Vagina (tissue), 2 donors: ENCODE measurements at regions not wholly inside any gene's neighbourhood (a gene's known extent, or its start where the extent isn't known, plus 50 kb on each side); places are given as distances from the start of the nearest gene placed in this dataset.

Experiments
- DNase-seq, 2 donors: peaks; one replicate each; pipeline ENCODE4 v3.0.0-alpha.2; 2017; ENCODE audit errors: extremely low spot score in 2 of 2
- H3K27ac ChIP-seq: fragments of 200-600 bp; sonication (generic); one replicate; pipeline ENCODE4 v1.5.1; 2019
- H3K27me3 ChIP-seq: fragments of 200-600 bp; sonication (generic); one replicate; pipeline ENCODE4 v1.5.1; 2019
- H3K36me3 ChIP-seq, 2 donors: fragments of 200-600 bp; sonication (generic); one replicate each; pipeline ENCODE4 v1.5.1; 2017 to 2019
- H3K4me1 ChIP-seq: fragments of 200-600 bp; sonication (generic); one replicate; pipeline ENCODE4 v1.5.1; 2019
- H3K4me3 ChIP-seq, 2 donors: fragments of 200-600 bp; sonication (generic); 1 replicate in 1 of 2; 2 replicates in 1 of 2; pipeline ENCODE4 v1.5.1; 2016 to 2019
- H3K9me3 ChIP-seq: fragments of 200-600 bp; sonication (generic); one replicate; pipeline ENCODE4 v1.5.1; 2019
- CTCF ChIP-seq, 3 experiments: fragments of 450-650 bp in 2 of 3; fragments of 200-600 bp in 1 of 3; sonication (generic) in 1 of 3; IDR thresholded peaks; one replicate each; pipeline ENCODE4 v1.5.1; 2017 to 2019; ENCODE audit warnings: antibody characterized with exemption in 3 of 3, mild to moderate bottlenecking in 2 of 3, moderate library complexity in 2 of 3
- POLR2A ChIP-seq, 2 donors: fragments of 450-650 bp; IDR thresholded peaks; one replicate each; pipeline ENCODE4 v1.6.1; 2017; ENCODE audit warnings: antibody characterized with exemption in 2 of 2, mild to moderate bottlenecking in 2 of 2, moderate library complexity in 2 of 2
- POLR2AphosphoS5 ChIP-seq, 2 donors: sonication (generic); formaldehyde crosslinking; IDR thresholded peaks; one replicate each; pipeline ENCODE4 v1.9.0; 2017; ENCODE audit warnings: antibody characterized with exemption in 2 of 2, mild to moderate bottlenecking in 2 of 2, low read depth in 1 of 2; ENCODE audit not compliant: insufficient read depth in 1 of 2
- intact Hi-C: fragments of 100-400 bp; cut with DNase I; formaldehyde crosslinking; loops from one replicate; pipeline ENCODE4 v1.15.1; 2023

- Histone ChIP-seq H3K27ac (no peak overlapping the region), H3K9me3 (no peaks in the 10 kb centered on the region), H3K36me3 (no peaks in the 10 kb centered on the region), H3K27me3 (no peaks in the 10 kb centered on the region), H3K4me1 (no peaks in the 10 kb centered on the region), H3K4me3 (no peak overlapping the region)
- TF ChIP-seq CTCF (IDR thresholded peaks at IDR 0.05) (no peak), POLR2AphosphoS5 (IDR thresholded peaks at IDR 0.05; ENCODE audit: insufficient read depth in 1 of 2, low read depth in 1 of 2) (no peak), POLR2A (IDR thresholded peaks at IDR 0.05) (no peak)
- intact Hi-C loops: no loop called here
- DNase-seq: no peak
Measured at GRCh38 chr2:149745396-149746230, 158.0 kb upstream of the MMADHC start.

GRCh38 chr2:149744865-149745264 lies 157.3 kb upstream of the MMADHC start:
- Histone ChIP-seq H3K4me3 (no peak overlapping the region), H3K27me3 (no peaks in the 10 kb centered on the region), H3K36me3 (no peaks in the 10 kb centered on the region), H3K9me3 (no peaks in the 10 kb centered on the region), H3K27ac (no peak overlapping the region), H3K4me1 (no peaks in the 10 kb centered on the region)
- intact Hi-C loops: no loop called here
- DNase-seq: no peak
- TF ChIP-seq POLR2A (IDR thresholded peaks at IDR 0.05) (no peak), POLR2AphosphoS5 (IDR thresholded peaks at IDR 0.05; ENCODE audit: insufficient read depth in 1 of 2, low read depth in 1 of 2) (no peak), CTCF (IDR thresholded peaks at IDR 0.05) (no peak)

- Histone ChIP-seq H3K4me3 (no peak overlapping the region), H3K4me1 (no peaks in the 10 kb centered on the region), H3K36me3 (no peaks in the 10 kb centered on the region), H3K27ac (no peak overlapping the region), H3K9me3 (no peaks in the 10 kb centered on the region), H3K27me3 (no peaks in the 10 kb centered on the region)
- intact Hi-C loops: no loop called here
- TF ChIP-seq POLR2AphosphoS5 (IDR thresholded peaks at IDR 0.05; ENCODE audit: insufficient read depth in 1 of 2, low read depth in 1 of 2): no peak
- TF ChIP-seq CTCF (IDR thresholded peaks at IDR 0.05): no peak
- TF ChIP-seq POLR2A (IDR thresholded peaks at IDR 0.05): no peak
- DNase-seq: no peak
Measured at GRCh38 chr2:149743842-149744448, 156.4 kb upstream of the MMADHC start.

- Histone ChIP-seq H3K9me3 (no peaks in the 10 kb centered on the region), H3K36me3 (no peaks in the 10 kb centered on the region), H3K4me3 (no peak overlapping the region), H3K4me1 (no peaks in the 10 kb centered on the region), H3K27me3 (no peaks in the 10 kb centered on the region), H3K27ac (no peak overlapping the region)
- intact Hi-C loops: no loop called here
- no peak for DNase-seq
- TF ChIP-seq POLR2AphosphoS5 (IDR thresholded peaks at IDR 0.05; ENCODE audit: insufficient read depth in 1 of 2, low read depth in 1 of 2): no peak
Measured at GRCh38 chr2:149741646-149742045, 154.1 kb upstream of the MMADHC start.

- Histone ChIP-seq H3K27me3 (no peaks in the 10 kb centered on the region), H3K36me3 (no peaks in the 10 kb centered on the region), H3K4me1 (no peaks in the 10 kb centered on the region), H3K9me3 (no peaks in the 10 kb centered on the region), H3K27ac (no peak overlapping the region), H3K4me3 (no peak overlapping the region)
- DNase-seq: no peak
- intact Hi-C loops: no loop called here
- TF ChIP-seq POLR2AphosphoS5 (IDR thresholded peaks at IDR 0.05; ENCODE audit: insufficient read depth in 1 of 2, low read depth in 1 of 2) (no peak), CTCF (IDR thresholded peaks at IDR 0.05) (no peak), POLR2A (IDR thresholded peaks at IDR 0.05) (no peak)
Measured at GRCh38 chr2:149740490-149740889, 152.9 kb upstream of the MMADHC start.
